ENCODE measurements at regions not wholly inside any gene's neighbourhood (a gene's known extent, or its start where the extent isn't known, plus 50 kb on each side); places are given as distances from the start of the nearest gene placed in this dataset.

DNA sequence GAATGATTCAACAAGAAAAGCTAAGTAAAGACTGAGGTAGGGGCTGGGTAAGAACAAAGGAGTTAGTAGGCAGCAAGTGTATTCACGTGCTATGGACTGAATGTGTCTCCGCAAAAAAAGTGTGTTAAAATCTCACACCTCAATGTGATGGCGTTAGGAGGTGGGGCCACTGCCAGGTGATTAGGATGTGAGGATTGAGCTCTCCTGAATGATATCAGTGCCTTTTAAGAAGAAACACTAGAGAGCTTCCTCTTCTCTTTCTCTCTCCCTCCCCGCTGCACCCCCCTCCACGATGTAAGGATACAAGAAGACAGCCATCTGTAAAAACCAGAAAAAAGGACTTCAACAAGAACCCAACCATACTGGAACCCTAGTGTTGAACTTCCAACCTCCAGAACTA, 396.1 kb upstream of the PLXNA2 start:
- no peak for DNase-seq (ENCODE audit: low read depth)

GRCh38 chr1:208641579-208642280, 397.5 kb upstream of the PLXNA2 start:
- DNase-seq (ENCODE audit: low read depth): no peak

DNA sequence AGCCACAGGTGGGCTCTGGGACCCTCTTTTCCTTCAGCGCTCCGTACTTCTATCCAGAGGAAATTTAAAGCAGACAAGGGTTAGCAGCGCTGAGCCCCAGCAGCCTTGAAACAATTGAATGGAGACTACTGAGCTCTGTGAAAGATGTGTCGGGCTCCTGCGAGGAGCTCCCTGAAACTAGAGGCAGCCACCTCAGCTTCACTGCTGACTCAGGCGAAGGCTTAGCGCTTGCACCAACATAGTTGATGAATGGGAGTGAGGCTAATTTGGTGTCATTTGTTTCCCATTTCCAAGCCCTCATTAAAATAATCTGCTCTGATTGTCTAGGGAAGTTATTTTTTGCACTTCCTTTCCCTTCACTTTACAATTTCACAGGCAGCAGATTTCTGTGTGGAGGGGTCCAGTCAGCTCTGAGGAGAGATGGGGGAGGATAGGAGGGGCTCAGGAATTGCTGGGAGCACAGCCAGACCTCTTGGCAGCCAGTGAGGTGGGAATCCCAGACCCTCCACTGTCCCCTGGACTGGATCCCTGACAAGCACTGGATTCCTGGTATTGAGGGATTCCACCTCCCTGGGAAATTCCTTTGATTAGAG, 398.9 kb upstream of the PLXNA2 start:
- no peak for DNase-seq (ENCODE audit: low read depth)

DNA sequence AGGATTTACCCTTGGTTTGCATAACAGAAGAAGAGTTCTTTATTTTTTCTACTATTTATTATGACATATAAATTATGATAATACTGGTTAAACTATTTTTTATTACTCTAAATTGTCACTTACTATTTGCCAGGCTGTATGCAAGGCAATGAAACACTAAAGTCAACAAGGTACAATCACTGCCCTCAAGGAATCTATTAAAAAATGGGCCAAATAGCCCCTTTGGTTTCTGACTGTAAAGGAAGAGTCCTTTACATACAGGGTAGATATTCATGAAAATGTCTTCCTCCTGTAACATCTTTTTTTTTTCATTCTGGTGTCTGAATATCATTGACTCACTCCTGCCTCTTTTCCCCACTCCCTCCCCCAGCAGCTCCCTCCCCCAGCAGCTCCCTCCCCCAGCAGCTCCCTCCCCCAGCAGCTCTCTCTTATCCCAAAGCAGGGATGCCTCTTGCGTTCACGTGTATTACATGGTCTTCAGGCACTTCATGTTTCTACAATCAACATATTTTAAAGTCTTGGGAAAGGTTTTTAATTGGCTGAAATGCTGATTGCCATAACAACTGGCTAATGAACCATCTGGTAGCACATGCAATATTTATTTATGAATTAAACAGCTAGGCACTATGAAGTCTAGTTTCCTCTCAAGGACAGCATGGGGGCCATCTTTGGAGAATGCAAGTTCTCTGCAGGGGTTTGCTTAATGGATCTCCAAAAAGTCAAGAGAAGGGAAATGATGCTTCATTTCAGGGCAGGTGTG, 400.4 kb upstream of the PLXNA2 start:
- DNase-seq (ENCODE audit: low read depth): no peak

DNA sequence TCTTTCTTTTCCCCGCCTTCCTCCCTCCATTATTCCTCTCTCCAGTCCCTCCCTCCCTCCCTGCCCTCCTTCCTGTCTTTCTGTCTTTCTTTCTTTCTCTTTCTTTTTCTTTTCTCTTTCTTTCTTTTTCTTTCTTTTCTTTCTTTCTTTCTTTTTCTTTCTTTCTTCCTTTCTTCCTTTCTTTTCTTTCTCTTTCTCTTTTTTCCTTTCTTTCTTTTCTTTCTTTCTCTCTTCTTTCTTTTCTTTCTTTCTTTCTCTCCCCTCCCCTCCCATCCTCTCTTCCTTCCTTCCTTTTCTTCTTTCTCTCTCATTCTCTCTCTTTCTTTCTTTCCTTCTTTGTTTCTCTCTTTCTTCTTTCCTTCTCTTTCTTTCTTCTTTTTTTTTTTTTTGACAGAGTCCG, 402.2 kb upstream of the PLXNA2 start:
- DNase-seq (ENCODE audit: low read depth): no peak

GRCh38 chr1:208648146-208648545, 404.0 kb upstream of the PLXNA2 start:
- DNase-seq (ENCODE audit: low read depth): no peak

GRCh38 chr1:208652296-208653160, 408.3 kb upstream of the PLXNA2 start:
- peak; percentile 9 for DNase-seq (ENCODE audit: low read depth)

- no peak for DNase-seq (ENCODE audit: low read depth)
Observed at GRCh38 chr1:208653426-208653825, 409.2 kb upstream of the PLXNA2 start.

DNA sequence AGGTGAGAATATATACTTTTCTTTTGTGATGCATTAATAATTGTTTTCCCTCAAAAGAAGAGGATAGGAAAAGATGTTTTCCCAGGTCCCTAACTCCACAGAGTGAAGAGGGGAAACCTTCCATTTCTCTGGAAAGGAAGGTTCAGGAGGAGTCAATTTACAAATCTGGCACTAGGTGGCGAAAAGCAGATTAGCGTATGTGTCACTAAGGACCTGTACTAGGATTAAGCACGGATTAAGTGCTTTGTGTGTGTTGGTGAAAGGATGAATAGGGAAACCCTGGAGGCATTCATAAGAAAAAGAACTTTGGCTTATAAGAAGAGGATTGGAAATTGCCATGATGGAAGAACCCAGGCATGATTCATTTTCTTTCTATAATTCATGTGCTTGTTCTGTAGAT, 410.1 kb upstream of the PLXNA2 start:
- peak; percentile 7 for DNase-seq (ENCODE audit: low read depth)

GRCh38 chr1:208665936-208666335, 421.8 kb upstream of the PLXNA2 start:
- no peak for DNase-seq (ENCODE audit: low read depth)

GRCh38 chr1:208668991-208669390, 424.8 kb upstream of the PLXNA2 start:
- DNase-seq (ENCODE audit: low read depth): no peak

GRCh38 chr1:208670778-208671177, 426.6 kb upstream of the PLXNA2 start:
- DNase-seq (ENCODE audit: low read depth): no peak

DNA sequence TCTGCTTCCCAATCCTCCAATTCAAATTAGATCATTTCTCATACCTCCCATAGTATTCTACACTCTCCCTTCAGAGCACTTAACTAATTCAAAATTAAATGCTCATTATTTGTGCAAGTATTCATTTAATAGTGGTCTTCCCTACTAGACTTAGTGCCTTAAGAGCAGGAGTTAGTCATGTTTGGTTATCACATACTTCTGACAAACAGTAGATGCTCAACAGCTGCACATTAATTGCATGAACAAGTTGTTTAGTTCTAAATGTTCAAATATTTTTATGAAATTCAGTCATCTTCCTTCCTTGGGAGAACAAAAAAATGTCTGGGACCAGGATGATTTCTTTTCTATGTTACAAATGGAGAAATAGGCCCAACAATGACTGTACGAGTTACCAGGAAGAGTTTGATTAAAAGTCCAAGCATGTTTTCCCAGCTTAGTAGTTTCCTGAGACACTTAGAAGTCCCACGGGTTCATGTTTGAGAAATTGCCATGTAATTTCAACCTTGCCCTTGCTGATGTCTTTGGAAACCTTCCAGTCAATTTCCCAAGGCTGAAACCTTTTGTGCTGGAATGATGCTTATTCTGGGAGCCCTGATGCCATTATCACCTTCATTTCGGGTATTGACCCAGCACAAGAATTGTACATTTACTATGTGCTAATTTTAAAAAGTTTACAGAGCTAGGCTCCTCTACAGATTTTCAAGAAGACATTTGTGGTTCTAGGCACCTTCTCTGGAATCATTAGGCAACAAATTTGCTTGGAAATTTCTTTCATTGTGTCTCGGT, 437.9 kb upstream of the PLXNA2 start:
- no peak for DNase-seq (ENCODE audit: low read depth)

- DNase-seq (ENCODE audit: low read depth): peak; percentile 11
Observed at GRCh38 chr1:208682664-208683013, 438.5 kb upstream of the PLXNA2 start.

DNA sequence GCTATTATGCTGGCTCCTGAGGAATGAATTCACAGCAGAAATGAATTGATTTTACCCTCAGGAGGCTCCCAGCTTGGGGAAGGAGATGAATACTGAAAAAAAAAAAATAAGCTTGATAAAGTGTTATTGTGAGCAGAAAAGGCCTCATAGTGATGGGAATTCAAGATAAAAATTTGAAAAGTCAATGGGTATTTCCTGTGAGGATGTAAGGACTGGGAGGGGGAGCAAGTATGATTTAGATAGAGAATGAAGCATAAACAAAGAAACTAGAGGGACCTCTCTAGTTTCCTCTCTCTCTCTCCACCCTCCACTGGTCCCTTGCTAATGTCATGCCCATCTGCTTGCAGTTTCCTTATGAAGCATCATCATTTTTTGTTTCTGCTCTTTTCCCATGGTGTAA, 439.0 kb upstream of the PLXNA2 start:
- no peak for DNase-seq (ENCODE audit: low read depth)

- no peak for DNase-seq (ENCODE audit: low read depth)
Observed at GRCh38 chr1:208684192-208684591, 440.0 kb upstream of the PLXNA2 start.

GRCh38 chr1:208686592-208686991, 442.4 kb upstream of the PLXNA2 start:
- no peak for DNase-seq (ENCODE audit: low read depth)

DNA sequence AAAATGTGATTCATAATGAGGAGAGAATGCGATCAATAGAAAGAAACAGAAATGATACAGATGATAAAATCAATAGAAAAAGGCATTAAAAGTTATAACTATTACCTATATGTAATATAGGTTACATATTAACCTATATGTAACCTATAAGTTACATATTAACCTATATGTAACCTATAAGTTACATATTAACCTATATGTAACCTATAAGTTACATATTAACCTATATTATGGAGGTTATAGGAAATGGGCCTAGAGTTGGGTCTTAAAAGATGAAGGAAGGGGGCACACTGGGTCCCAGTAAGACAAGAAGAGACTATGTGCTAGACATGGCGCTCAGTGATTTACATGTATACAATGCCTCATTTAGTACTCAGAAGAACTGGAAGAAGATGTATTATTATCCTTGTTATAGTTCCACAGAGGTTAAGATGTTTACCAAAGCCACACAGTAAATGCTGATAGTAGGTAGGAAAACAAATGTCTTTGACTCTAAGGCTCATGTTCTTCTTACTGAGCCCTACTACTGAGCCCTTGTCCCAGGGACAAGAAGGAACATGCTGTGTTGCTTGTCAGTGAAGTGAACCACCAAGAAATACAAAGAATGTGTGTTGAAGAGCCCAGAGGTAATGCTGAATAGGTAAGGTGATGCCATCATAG, 444.6 kb upstream of the PLXNA2 start:
- no peak for DNase-seq (ENCODE audit: low read depth)

GRCh38 chr1:208691012-208691411, 446.8 kb upstream of the PLXNA2 start:
- DNase-seq (ENCODE audit: low read depth): no peak

DNA sequence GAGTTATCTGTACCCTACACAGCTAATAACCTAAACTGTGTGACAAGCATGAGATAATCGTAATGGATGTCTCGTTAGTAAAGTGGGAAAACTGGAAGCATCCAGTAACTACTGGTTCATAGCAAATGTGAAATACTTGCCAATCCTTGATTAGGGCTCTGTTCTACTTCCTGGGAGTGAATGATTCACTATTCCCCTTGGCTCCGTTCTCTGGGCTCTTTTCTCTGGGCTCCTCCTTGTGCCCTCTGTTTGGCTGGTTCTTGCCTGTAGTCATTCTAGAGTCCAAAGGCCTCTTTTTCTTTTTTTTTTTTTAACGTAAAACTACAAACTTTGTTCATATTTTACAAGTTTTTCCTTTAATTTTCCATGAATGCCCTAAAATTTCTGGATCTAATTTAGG, 465.8 kb upstream of the PLXNA2 start:
- DNase-seq (ENCODE audit: low read depth): no peak

- peak; percentile 82 for DNase-seq (ENCODE audit: low read depth)
Observed at GRCh38 chr1:208714323-208714722, 470.1 kb upstream of the PLXNA2 start.

Measured in CMK (cell line).